Keratinocyte (primary cell): ENCODE measurements at regions not wholly inside any gene's neighbourhood (a gene's known extent, or its start where the extent isn't known, plus 50 kb on each side); places are given as distances from the start of the nearest gene placed in this dataset.

Experiments used
- EZH2 ChIP-seq: IDR thresholded peaks from one replicate; pipeline ENCODE4 v1.6.1; 2012; ENCODE audit warnings: inconsistent platforms, mild to moderate bottlenecking, low read length, moderate library complexity
- TF ChIP-seq, protein P1 (sequence below), 3 experiments: IDR thresholded peaks in 1 of 3; conservative IDR thresholded peaks in 1 of 3; optimal IDR thresholded peaks in 1 of 3; 2 replicates in 2 of 3; 3 replicates in 1 of 3; pipeline versions ENCODE3 to v1.5.1; 2011; ENCODE audit warnings: low read length in 3 of 3, mild to moderate bottlenecking in 3 of 3, moderate library complexity in 2 of 3, control low read depth in 1 of 3, inconsistent platforms in 1 of 3; ENCODE audit not compliant: insufficient read depth in 2 of 3; ENCODE audit errors: extremely low read depth in 1 of 3

DNA sequence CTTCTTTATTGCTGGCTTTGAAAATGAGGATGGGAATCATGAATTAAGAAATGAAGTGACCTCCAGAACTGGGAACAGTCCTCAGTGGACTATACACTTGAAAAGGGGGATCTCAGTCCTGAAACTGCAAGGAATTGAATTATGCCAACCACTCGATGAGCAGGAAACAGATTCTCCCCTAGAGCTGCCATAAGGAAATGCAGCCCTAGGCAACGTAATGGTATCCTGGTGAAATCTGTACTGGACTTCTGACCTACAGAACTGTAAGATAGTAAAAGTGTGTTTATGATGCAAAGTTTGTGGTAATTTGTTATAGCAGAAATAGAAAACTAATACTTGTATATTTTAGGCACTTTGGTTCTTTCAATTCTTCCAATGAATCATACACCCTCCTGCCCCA lies 236.4 kb upstream of the TAC1 start:
- TF ChIP-seq, protein P1, sequence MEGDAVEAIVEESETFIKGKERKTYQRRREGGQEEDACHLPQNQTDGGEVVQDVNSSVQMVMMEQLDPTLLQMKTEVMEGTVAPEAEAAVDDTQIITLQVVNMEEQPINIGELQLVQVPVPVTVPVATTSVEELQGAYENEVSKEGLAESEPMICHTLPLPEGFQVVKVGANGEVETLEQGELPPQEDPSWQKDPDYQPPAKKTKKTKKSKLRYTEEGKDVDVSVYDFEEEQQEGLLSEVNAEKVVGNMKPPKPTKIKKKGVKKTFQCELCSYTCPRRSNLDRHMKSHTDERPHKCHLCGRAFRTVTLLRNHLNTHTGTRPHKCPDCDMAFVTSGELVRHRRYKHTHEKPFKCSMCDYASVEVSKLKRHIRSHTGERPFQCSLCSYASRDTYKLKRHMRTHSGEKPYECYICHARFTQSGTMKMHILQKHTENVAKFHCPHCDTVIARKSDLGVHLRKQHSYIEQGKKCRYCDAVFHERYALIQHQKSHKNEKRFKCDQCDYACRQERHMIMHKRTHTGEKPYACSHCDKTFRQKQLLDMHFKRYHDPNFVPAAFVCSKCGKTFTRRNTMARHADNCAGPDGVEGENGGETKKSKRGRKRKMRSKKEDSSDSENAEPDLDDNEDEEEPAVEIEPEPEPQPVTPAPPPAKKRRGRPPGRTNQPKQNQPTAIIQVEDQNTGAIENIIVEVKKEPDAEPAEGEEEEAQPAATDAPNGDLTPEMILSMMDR (optimal IDR thresholded peaks at IDR 0.05 in 1 of 3, IDR thresholded peaks at IDR 0.05 in 1 of 3, conservative IDR thresholded peaks at IDR 0.05 in 1 of 3; ENCODE audit: extremely low read depth in 1 of 3, insufficient read depth in 2 of 3, low read length in 3 of 3) = no peak
- no peak for TF ChIP-seq EZH2
